CD14-positive monocyte (primary cell): ENCODE measurements at regions not wholly inside any gene's neighbourhood (a gene's known extent, or its start where the extent isn't known, plus 50 kb on each side); places are given as distances from the start of the nearest gene placed in this dataset.
"Not testable (repeated sequence)": the region's sequence is repeated elsewhere in the genome, so short reads cannot be mapped to it uniquely, and the experiment has no call there.

ENCODE experiments used
- DNase-seq, 3 donors: peaks; one replicate each; pipeline ENCODE4 v3.0.0-alpha.2; 2011 to 2022
- H2AFZ ChIP-seq: 2 replicates; pipeline ENCODE4 v1.6.0; 2012; ENCODE audit warnings: mild to moderate bottlenecking, low read depth, low read length, inconsistent platforms; ENCODE audit not compliant: insufficient read depth, poor library complexity, severe bottlenecking
- H3K27ac ChIP-seq, 2 donors: 1 replicate in 1 of 2; 2 replicates in 1 of 2; pipeline ENCODE4 v1.5.1; 2012 to 2013; ENCODE audit warnings: low read length in 2 of 2, control low read depth in 1 of 2, inconsistent platforms in 1 of 2, low read depth in 1 of 2, mild to moderate bottlenecking in 1 of 2
- H3K27me3 ChIP-seq, 2 donors: one replicate each; pipeline versions ENCODE4 v1.6.0 to v1.6.1; 2011 to 2013; ENCODE audit warnings: low read length in 2 of 2; ENCODE audit not compliant: control insufficient read depth in 2 of 2, insufficient read depth in 2 of 2
- H3K36me3 ChIP-seq, 2 donors: replicated peaks in 1 of 2; 1 replicate in 1 of 2; 2 replicates in 1 of 2; pipeline versions ENCODE4 v1.5.1 to v1.6.1; 2012 to 2013; ENCODE audit warnings: low read length in 2 of 2, control low read depth in 1 of 2, inconsistent platforms in 1 of 2, mild to moderate bottlenecking in 1 of 2; ENCODE audit not compliant: insufficient read depth in 2 of 2, control insufficient read depth in 1 of 2
- H3K4me1 ChIP-seq, 2 donors: 1 replicate in 1 of 2; 2 replicates in 1 of 2; pipeline versions ENCODE4 v1.5.1 to v1.6.1; 2012 to 2013; ENCODE audit warnings: low read length in 2 of 2, control low read depth in 1 of 2, inconsistent platforms in 1 of 2, mild to moderate bottlenecking in 1 of 2, moderate library complexity in 1 of 2; ENCODE audit not compliant: insufficient read depth in 2 of 2, control insufficient read depth in 1 of 2
- H3K4me2 ChIP-seq: replicated peaks from 2 replicates; pipeline ENCODE3; 2012; ENCODE audit warnings: low read length, moderate library complexity, mild to moderate bottlenecking; ENCODE audit not compliant: poor library complexity, severe bottlenecking; ENCODE audit errors: extremely low read depth
- H3K4me3 ChIP-seq, 3 experiments: fragments of 200-600 bp in 1 of 3; sonication (generic) in 1 of 3; replicated peaks in 1 of 3; 1 replicate in 2 of 3; 2 replicates in 1 of 3; pipeline ENCODE4 v1.5.1; 2011 to 2013; ENCODE audit warnings: low read length in 3 of 3, mild to moderate bottlenecking in 3 of 3, control low read depth in 2 of 3, low read depth in 2 of 3, inconsistent platforms in 1 of 3, moderate library complexity in 1 of 3
- H3K79me2 ChIP-seq: 2 replicates; pipeline ENCODE4 v1.6.0; 2012; ENCODE audit warnings: mild to moderate bottlenecking, control low read depth, inconsistent platforms, low read length, moderate library complexity; ENCODE audit not compliant: insufficient read depth
- H3K9ac ChIP-seq: 2 replicates; pipeline ENCODE4 v1.6.0; 2017; ENCODE audit warnings: low read length, mild to moderate bottlenecking; ENCODE audit not compliant: insufficient read depth, poor library complexity, severe bottlenecking
- H3K9me3 ChIP-seq, 2 donors: replicated peaks in 1 of 2; 1 replicate in 1 of 2; 2 replicates in 1 of 2; pipeline versions ENCODE4 v1.5.1 to v1.6.1; 2012 to 2013; ENCODE audit warnings: low read length in 2 of 2, control low read depth in 1 of 2; ENCODE audit not compliant: control insufficient read depth in 1 of 2, insufficient read depth in 1 of 2
- H4K20me1 ChIP-seq: 2 replicates; pipeline ENCODE4 v1.6.0; 2012; ENCODE audit warnings: mild to moderate bottlenecking, low read length, control low read depth, moderate library complexity; ENCODE audit not compliant: insufficient read depth
- H3K27ac Mint-ChIP-seq, 7 donors: one replicate each; pipeline ENCODE4 v1.8.0; 2020; ENCODE audit warnings: mild to moderate bottlenecking in 7 of 7, mixed read lengths in 7 of 7, moderate library complexity in 6 of 7, inconsistent platforms in 2 of 7
- H3K27me3 Mint-ChIP-seq, 3 donors: one replicate each; pipeline ENCODE4 v1.8.0; 2021 to 2022; ENCODE audit warnings: low read depth in 3 of 3, mild to moderate bottlenecking in 3 of 3, mixed read lengths in 3 of 3, moderate library complexity in 3 of 3, inconsistent platforms in 1 of 3
- H3K36me3 Mint-ChIP-seq, 2 donors: one replicate each; pipeline ENCODE4 v1.8.0; 2020; ENCODE audit warnings: mixed read lengths in 2 of 2, inconsistent platforms in 1 of 2, mild to moderate bottlenecking in 1 of 2
- H3K4me1 Mint-ChIP-seq: one replicate; pipeline ENCODE4 v1.8.0; 2020; ENCODE audit warnings: mild to moderate bottlenecking, mixed read lengths
- H3K4me3 Mint-ChIP-seq, 2 donors: one replicate each; pipeline ENCODE4 v1.8.0; 2020; ENCODE audit warnings: mild to moderate bottlenecking in 2 of 2, mixed read lengths in 2 of 2, moderate library complexity in 1 of 2
- H3K9me3 Mint-ChIP-seq, 7 donors: one replicate each; pipeline ENCODE4 v1.8.0; 2020 to 2022; ENCODE audit warnings: mixed read lengths in 7 of 7, mild to moderate bottlenecking in 6 of 7, moderate library complexity in 6 of 7, inconsistent platforms in 2 of 7
- WGBS: methylation state at CpG from one replicate; pipeline ENCODE4 v1.1.5; 2013; ENCODE audit warnings: missing lambda C conversion rate; ENCODE audit not compliant: insufficient coverage; 5-methylcytosine and 5-hydroxymethylcytosine counted together
- intact Hi-C, 2 donors: fragments of 100-400 bp; cut with micrococcal nuclease; formaldehyde crosslinking; loops; one replicate each; pipeline versions ENCODE4 v1.15.0 to v1.15.1; 2023

- H3K27me3 ChIP-seq, H3K4me1 Mint-ChIP-seq, intact Hi-C loops, H3K27me3 Mint-ChIP-seq, H3K4me3 ChIP-seq, H3K27ac ChIP-seq, H3K36me3 ChIP-seq, H3K36me3 Mint-ChIP-seq, H3K27ac Mint-ChIP-seq, H3K4me2 ChIP-seq, H4K20me1 ChIP-seq, H3K9me3 Mint-ChIP-seq, H3K79me2 ChIP-seq, H3K4me1 ChIP-seq, H2AFZ ChIP-seq, H3K9ac ChIP-seq, H3K4me3 Mint-ChIP-seq, H3K9me3 ChIP-seq, DNase-seq: not testable (repeated sequence)
- WGBS = no CpG with 5 or more reads among the region's 11 CpGs
These were observed 58.2 kb upstream of the PLCXD1 start for GRCh38 chrX:222800-223513.

- not testable (repeated sequence) for H3K27me3 Mint-ChIP-seq, H3K4me1 Mint-ChIP-seq
These were observed 57.7 kb upstream of the PLCXD1 start for GRCh38 chrX:223514-223854.

GRCh38 chrX:226474-227164 lies 54.6 kb upstream of the PLCXD1 start:
- peak in 1 of 3 donors; percentile 0 for DNase-seq
- H3K36me3 Mint-ChIP-seq, H3K9ac ChIP-seq, H3K4me1 ChIP-seq, H3K4me2 ChIP-seq, H3K27ac Mint-ChIP-seq, H2AFZ ChIP-seq, H3K27me3 ChIP-seq, H3K4me3 Mint-ChIP-seq, H3K79me2 ChIP-seq, H4K20me1 ChIP-seq, H3K9me3 Mint-ChIP-seq, H3K4me3 ChIP-seq, H3K27ac ChIP-seq, H3K9me3 ChIP-seq, intact Hi-C loops, H3K27me3 Mint-ChIP-seq, H3K4me1 Mint-ChIP-seq, H3K36me3 ChIP-seq: not testable (repeated sequence)
- WGBS = no CpG with 5 or more reads among the region's 47 CpGs

More at GRCh38 chrX:223514-223854, 57.7 kb upstream of the PLCXD1 start:
- DNase-seq, H3K4me3 ChIP-seq, H3K4me3 Mint-ChIP-seq, H2AFZ ChIP-seq, H3K27ac ChIP-seq, H3K9me3 ChIP-seq, H3K36me3 Mint-ChIP-seq, H3K4me1 ChIP-seq, H4K20me1 ChIP-seq, intact Hi-C loops, H3K9me3 Mint-ChIP-seq, H3K9ac ChIP-seq, H3K79me2 ChIP-seq, H3K4me2 ChIP-seq, H3K27ac Mint-ChIP-seq, H3K36me3 ChIP-seq, H3K27me3 ChIP-seq: not testable (repeated sequence)
- WGBS = no CpG with 5 or more reads among the region's 7 CpGs

- H3K4me1 Mint-ChIP-seq, H3K27me3 Mint-ChIP-seq, H2AFZ ChIP-seq, H3K27ac Mint-ChIP-seq, H3K36me3 ChIP-seq, intact Hi-C loops, H3K27ac ChIP-seq, H3K36me3 Mint-ChIP-seq, H3K9me3 Mint-ChIP-seq, H3K79me2 ChIP-seq, H3K27me3 ChIP-seq, H3K4me3 ChIP-seq, H3K9me3 ChIP-seq, H4K20me1 ChIP-seq, H3K4me3 Mint-ChIP-seq, H3K4me2 ChIP-seq, DNase-seq, H3K4me1 ChIP-seq, H3K9ac ChIP-seq: not testable (repeated sequence)
- WGBS = no CpG with 5 or more reads among the region's 23 CpGs
These were observed 53.8 kb upstream of the PLCXD1 start for GRCh38 chrX:227396-227795.
